Left colon (tissue), 2 donors: ENCODE measurements at regions not wholly inside any gene's neighbourhood (a gene's known extent, or its start where the extent isn't known, plus 50 kb on each side); places are given as distances from the start of the nearest gene placed in this dataset.
"Not testable (repeated sequence)": the region's sequence is repeated elsewhere in the genome, so short reads cannot be mapped to it uniquely, and the experiment has no call there.

Experiments
- ATAC-seq: fragments of 200-7000 bp; cut with Tn5 transposase; one replicate; pipeline ENCODE4 v1.9.1; 2020; ENCODE audit warnings: mild to moderate bottlenecking, moderate library complexity
- DNase-seq, 2 donors: peaks; one replicate each; pipeline ENCODE4 v3.0.0-alpha.2; 2020
- intact Hi-C, 2 donors: fragments of 100-400 bp; cut with DNase I in 1 of 2; cut with micrococcal nuclease in 1 of 2; formaldehyde crosslinking; loops; one replicate each; pipeline versions ENCODE4 v1.11.2 to v1.14.0; 2022; cut with DNase I, micrococcal nuclease
- donor health status: DM: no; HTN: no; CAD: no.
- donor health status: DM: yes; HTN: yes; CAD: no.

GRCh38 chr2:134063916-134064315 is 190.0 kb upstream of the MGAT5 start:
- DNase-seq, intact Hi-C loops, ATAC-seq: not testable (repeated sequence)

- intact Hi-C loops: no loop called here
- ATAC-seq (no peak), DNase-seq (no peak)
Observed at GRCh38 chr2:134070281-134070741, 183.6 kb upstream of the MGAT5 start.

GRCh38 chr2:134072341-134072740 is 181.5 kb upstream of the MGAT5 start:
- intact Hi-C loops: no loop called here
- no peak for ATAC-seq
- no peak for DNase-seq

DNA sequence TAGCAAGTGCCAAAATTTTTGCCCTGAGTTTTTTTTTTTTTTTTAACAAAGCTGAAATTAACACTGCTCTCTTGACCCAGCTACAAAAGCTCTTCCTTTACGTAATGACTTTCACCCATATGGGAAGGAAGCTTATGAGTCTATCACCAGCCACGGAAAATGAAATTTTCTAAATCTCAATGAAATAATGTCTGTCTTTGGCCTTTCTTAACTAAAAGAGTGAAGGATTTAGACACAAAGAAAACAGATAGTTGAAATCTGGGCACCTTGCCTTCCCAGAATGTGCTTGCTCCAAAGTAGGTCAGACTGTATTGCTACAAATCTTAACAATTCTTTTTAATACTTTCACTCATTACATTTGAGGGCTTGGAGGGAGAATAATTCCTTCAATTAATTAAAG is 180.8 kb upstream of the MGAT5 start:
- ATAC-seq: no peak
- intact Hi-C loops: no loop called here
- DNase-seq: no peak

GRCh38 chr2:134074619-134075018 is 179.3 kb upstream of the MGAT5 start:
- DNase-seq (no peak), ATAC-seq (no peak)
- intact Hi-C loops: no loop called here

DNA sequence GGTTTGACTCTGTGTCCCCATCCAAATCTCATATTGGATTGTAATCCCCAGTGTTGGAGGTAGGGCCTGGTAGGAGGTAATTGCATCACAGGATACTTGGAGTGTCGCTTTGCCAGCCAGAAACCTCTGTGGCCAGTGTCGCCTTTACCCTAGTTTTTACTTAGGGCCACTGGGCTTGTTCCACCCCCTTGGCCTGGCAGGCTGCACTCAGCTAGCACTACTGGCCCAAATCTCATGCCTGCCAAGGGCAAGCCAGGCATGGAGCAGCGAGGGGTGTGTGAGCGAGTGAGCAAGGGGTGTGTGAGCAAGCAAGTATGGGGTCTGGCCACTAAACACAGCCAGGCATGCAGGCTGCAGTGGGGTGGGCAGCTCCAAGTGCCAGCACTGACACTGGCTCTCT is 178.7 kb upstream of the MGAT5 start:
- no peak for ATAC-seq
- no peak for DNase-seq
- intact Hi-C loops: no loop called here

DNA sequence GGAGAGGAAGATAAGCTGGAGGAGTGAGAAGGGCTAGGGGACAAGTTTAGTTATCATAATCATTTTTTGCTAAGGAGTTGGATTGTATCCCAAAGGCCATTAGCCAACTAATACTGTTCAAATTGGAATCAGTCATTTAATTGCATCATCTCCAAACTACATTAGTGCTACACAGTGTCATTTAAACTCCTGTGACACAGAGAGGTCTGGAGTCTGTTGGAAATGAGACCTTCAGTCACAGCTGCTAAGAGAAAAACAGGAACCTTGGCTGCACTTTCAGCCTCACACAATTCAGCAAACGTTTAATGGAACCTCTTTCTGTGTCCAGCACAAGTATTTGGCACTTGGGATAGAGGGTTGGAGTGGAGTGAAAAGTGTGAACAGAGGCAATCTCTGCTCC is 175.5 kb upstream of the MGAT5 start:
- intact Hi-C loops: no loop called here
- ATAC-seq (no peak), DNase-seq (no peak)

GRCh38 chr2:134079373-134079772 is 174.5 kb upstream of the MGAT5 start:
- DNase-seq (no peak), ATAC-seq (no peak)
- intact Hi-C loops: no loop called here

GRCh38 chr2:134080386-134081089 is 173.3 kb upstream of the MGAT5 start:
- DNase-seq: no peak
- ATAC-seq: no peak
- intact Hi-C loops: no loop called here

DNA sequence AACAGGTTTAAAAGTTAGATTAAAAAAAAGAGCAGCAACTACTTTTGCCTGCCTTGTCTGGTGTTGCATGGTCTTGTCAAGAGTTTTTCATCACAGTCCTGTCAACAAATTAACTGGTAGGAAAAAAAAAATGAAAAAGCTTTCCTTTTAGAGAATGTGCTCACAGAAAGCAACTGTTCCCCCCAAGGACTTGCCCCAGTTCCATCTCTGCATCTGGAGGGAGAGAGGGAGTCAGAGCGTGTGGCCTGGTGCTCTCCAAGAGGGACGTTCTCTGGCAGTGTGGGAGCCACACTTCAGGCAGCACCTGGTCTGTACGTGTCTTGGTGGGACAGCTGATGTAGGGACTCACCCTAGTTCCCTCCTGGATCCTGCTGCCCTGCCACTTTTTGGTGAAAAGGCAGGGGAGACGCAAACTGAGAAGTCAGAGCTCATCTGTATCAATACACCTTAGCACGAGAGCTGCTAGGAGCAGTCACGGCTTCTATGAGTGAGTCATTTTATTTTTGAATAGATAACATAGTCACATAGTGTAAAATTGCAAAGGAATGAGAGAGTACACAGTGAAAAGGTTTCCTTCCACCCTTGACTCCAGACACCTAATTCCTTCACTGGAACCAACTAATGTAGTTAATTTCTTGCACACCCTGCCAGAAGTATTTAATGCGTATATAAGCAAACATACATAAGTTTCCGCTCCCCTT is 172.5 kb upstream of the MGAT5 start:
- DNase-seq (no peak), ATAC-seq (no peak)
- intact Hi-C loops: no loop called here

GRCh38 chr2:134083548-134083947 is 170.3 kb upstream of the MGAT5 start:
- intact Hi-C loops: no loop called here
- no peak for DNase-seq
- no peak for ATAC-seq

- intact Hi-C loops: no loop called here
- DNase-seq (no peak), ATAC-seq (no peak)
Observed at GRCh38 chr2:134086594-134087219, 167.2 kb upstream of the MGAT5 start.

GRCh38 chr2:134087371-134087921 is 166.4 kb upstream of the MGAT5 start:
- DNase-seq (no peak), ATAC-seq (peak; percentile 58)
- intact Hi-C loops: no loop called here

- ATAC-seq (peak; percentile 26), DNase-seq (no peak)
- intact Hi-C loops: no loop called here
Observed at GRCh38 chr2:134089454-134089853, 164.4 kb upstream of the MGAT5 start.

GRCh38 chr2:134097740-134098139 is 156.1 kb upstream of the MGAT5 start:
- no peak for DNase-seq
- ATAC-seq: no peak
- intact Hi-C loops: no loop called here

DNA sequence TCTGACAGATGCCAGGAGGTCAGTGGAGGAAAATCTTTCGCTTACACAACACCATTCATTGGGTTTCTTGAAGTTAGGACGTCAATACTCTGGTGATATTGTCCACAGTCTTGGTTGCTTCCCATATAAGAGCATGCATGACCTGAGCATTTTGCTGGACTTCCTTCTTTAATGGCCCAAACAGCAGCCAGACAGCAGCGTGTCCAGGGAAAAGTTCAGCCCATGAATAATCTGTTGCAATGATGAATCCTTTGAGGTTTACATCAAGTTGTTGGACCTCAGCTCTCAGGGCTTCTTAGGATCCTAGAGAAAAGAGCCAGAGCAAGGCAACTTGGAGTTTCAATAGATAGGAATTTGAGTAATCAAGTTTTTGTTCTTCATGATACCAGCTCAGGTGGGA is 155.6 kb upstream of the MGAT5 start:
- DNase-seq: no peak
- no peak for ATAC-seq
- intact Hi-C loops: no loop called here

GRCh38 chr2:134099273-134099672 is 154.6 kb upstream of the MGAT5 start:
- intact Hi-C loops: no loop called here
- no peak for ATAC-seq
- DNase-seq: no peak

DNA sequence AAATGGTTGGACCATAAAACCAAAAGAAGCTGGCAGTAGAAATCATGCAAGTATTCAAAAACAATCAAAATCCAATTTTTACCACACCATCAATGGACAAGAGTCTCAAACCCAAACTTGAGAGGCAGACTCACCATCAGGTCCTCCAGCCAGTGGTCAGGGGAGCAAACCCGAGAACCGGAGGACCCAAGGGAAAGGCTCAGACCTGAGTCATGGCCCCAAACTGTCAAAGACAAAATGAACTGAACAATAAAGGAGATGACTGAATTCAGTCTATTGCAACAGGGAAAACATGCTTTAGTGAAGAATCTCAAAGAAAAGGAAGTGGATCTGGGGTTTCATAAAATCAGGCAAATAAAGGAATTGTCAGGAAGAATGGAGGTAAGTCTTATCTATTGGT is 150.7 kb upstream of the MGAT5 start:
- no peak for DNase-seq
- no peak for ATAC-seq
- intact Hi-C loops: no loop called here

GRCh38 chr2:134104754-134105153 is 149.1 kb upstream of the MGAT5 start:
- no peak for ATAC-seq
- intact Hi-C loops: no loop called here
- DNase-seq: no peak

DNA sequence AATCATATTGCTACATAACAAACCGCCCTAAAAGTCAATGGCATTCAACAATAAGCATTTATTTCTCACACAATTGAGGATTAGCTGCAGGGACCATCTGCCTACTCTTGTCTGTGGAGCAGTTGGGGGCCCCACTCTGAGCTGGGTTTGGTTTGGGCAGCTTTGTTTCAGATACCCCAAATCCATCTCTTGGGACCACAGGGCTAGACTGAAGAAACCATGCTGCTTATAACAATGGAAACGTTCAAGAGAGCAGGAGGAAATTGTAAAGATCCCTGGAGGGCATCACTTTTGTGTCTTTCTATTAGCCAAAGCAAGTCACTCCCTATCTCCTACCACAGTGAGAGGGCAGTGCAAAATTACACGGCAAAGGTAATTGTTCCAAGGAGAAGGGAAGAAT is 146.5 kb upstream of the MGAT5 start:
- intact Hi-C loops: no loop called here
- DNase-seq (no peak), ATAC-seq (no peak)
